ENCODE measurements at regions not wholly inside any gene's neighbourhood (a gene's known extent, or its start where the extent isn't known, plus 50 kb on each side); places are given as distances from the start of the nearest gene placed in this dataset.
"Not testable (repeated sequence)": the region's sequence is repeated elsewhere in the genome, so short reads cannot be mapped to it uniquely, and the experiment has no call there.

- Histone ChIP-seq H3K9me3 (ENCODE audit: insufficient read depth, low read depth) (no peaks in the 10 kb centered on the region), H3K4me1 (replicated peaks; ENCODE audit: insufficient read depth) (no peaks in the 10 kb centered on the region), H3K27me3 (ENCODE audit: insufficient read depth, low read depth) (no peaks in the 10 kb centered on the region), H3K27ac (no peak overlapping the region), H3F3A (ENCODE audit: insufficient read depth, low read depth) (no peaks in the 10 kb centered on the region), H4K20me1 (ENCODE audit: insufficient read depth) (no peaks in the 10 kb centered on the region), H3K36me3 (ENCODE audit: low read depth) (no peaks in the 10 kb centered on the region), H3K79me2 (ENCODE audit: low read depth) (no peaks in the 10 kb centered on the region), H2AFZ (no peak overlapping the region), H3K4me3 (no peak overlapping the region), H3K4me2 (no peak overlapping the region), H3K9me2 (ENCODE audit: insufficient read depth) (no peaks in the 10 kb centered on the region)
- no peak for DNase-seq
- no peak for TF ChIP-seq CTCF (conservative IDR thresholded peaks at IDR 0.05)
- TF ChIP-seq EZH2 (IDR thresholded peaks at IDR 0.05; ENCODE audit: low read depth), result no peak
- CTCF ChIA-PET, result no interaction called here
- no TSS peak for BruUV-seq (replicated peaks)
- intact Hi-C loops (cut with micrococcal nuclease; ENCODE audit: unreplicated experiment), result no loop called here
- POLR2A ChIA-PET (ENCODE audit: unreplicated experiment), result no interaction called here
Observed at GRCh38 chr13:70985371-70985770, 877.1 kb upstream of the KLHL1 start.

- BruUV-seq (replicated peaks); H3K36me3 ChIP-seq (ENCODE audit: low read depth); H2AFZ ChIP-seq; DNase-seq; H3K9me2 ChIP-seq (ENCODE audit: insufficient read depth); intact Hi-C loops (cut with micrococcal nuclease; ENCODE audit: unreplicated experiment); H3K4me1 ChIP-seq (replicated peaks; ENCODE audit: insufficient read depth); H3K79me2 ChIP-seq (ENCODE audit: low read depth); POLR2A ChIA-PET (ENCODE audit: unreplicated experiment); H3K27me3 ChIP-seq (ENCODE audit: insufficient read depth, low read depth); H3K27ac ChIP-seq; H4K20me1 ChIP-seq (ENCODE audit: insufficient read depth); H3K9me3 ChIP-seq (ENCODE audit: insufficient read depth, low read depth); H3K4me2 ChIP-seq; H3K4me3 ChIP-seq; H3F3A ChIP-seq (ENCODE audit: insufficient read depth, low read depth); CTCF ChIA-PET: not testable (repeated sequence)
Observed at GRCh38 chr13:70981219-70981618, 873.0 kb upstream of the KLHL1 start.

- CTCF ChIA-PET, result no interaction called here
- Histone ChIP-seq H3F3A (ENCODE audit: insufficient read depth, low read depth) (no peaks in the 10 kb centered on the region), H3K9me2 (ENCODE audit: insufficient read depth) (no peaks in the 10 kb centered on the region), H3K27ac (no peak overlapping the region), H3K9me3 (ENCODE audit: insufficient read depth, low read depth) (no peaks in the 10 kb centered on the region), H3K4me2 (no peak overlapping the region), H3K27me3 (ENCODE audit: insufficient read depth, low read depth) (no peaks in the 10 kb centered on the region), H3K4me1 (replicated peaks; ENCODE audit: insufficient read depth) (no peaks in the 10 kb centered on the region), H4K20me1 (ENCODE audit: insufficient read depth) (no peaks in the 10 kb centered on the region), H3K79me2 (ENCODE audit: low read depth) (no peaks in the 10 kb centered on the region), H3K4me3 (no peak overlapping the region), H2AFZ (no peak overlapping the region), H3K36me3 (ENCODE audit: low read depth) (no peaks in the 10 kb centered on the region)
- intact Hi-C loops (cut with micrococcal nuclease; ENCODE audit: unreplicated experiment), result no loop called here
- no peak for DNase-seq
- TF ChIP-seq CTCF (conservative IDR thresholded peaks at IDR 0.05) (no peak), EZH2 (IDR thresholded peaks at IDR 0.05; ENCODE audit: low read depth) (no peak)
- POLR2A ChIA-PET (ENCODE audit: unreplicated experiment), result no interaction called here
- no TSS peak for BruUV-seq (replicated peaks)
Observed at GRCh38 chr13:70969321-70969720, 861.1 kb upstream of the KLHL1 start.

- POLR2A ChIA-PET (ENCODE audit: unreplicated experiment), result interaction anchor here (0.6 kb wide), 1 partner anchor 9 kb away, joined by 6 read pairs; no protein-coding TSS in a partner anchor
- intact Hi-C loops (cut with micrococcal nuclease; ENCODE audit: unreplicated experiment), result no loop called here
Observed at GRCh38 chr13:70967564-70967963, 859.3 kb upstream of the KLHL1 start.

More at GRCh38 chr13:70967564-70967963, 859.3 kb upstream of the KLHL1 start:
- no TSS peak for BruUV-seq (replicated peaks)
- CTCF ChIA-PET, result no interaction called here
- H3K9me2 ChIP-seq (ENCODE audit: insufficient read depth), result no peaks in the 10 kb centered on the region
- H3K4me1 ChIP-seq (replicated peaks; ENCODE audit: insufficient read depth), result no peaks in the 10 kb centered on the region
- H2AFZ ChIP-seq, result no peak overlapping the region
- H3F3A ChIP-seq (ENCODE audit: insufficient read depth, low read depth), result no peaks in the 10 kb centered on the region
- H3K36me3 ChIP-seq (ENCODE audit: low read depth), result no peaks in the 10 kb centered on the region
- H3K4me2 ChIP-seq, result no peak overlapping the region
- H3K9me3 ChIP-seq (ENCODE audit: insufficient read depth, low read depth), result no peaks in the 10 kb centered on the region
- no peak for TF ChIP-seq CTCF (conservative IDR thresholded peaks at IDR 0.05)
- TF ChIP-seq EZH2 (IDR thresholded peaks at IDR 0.05; ENCODE audit: low read depth), result no peak
- no peak overlapping the region for H3K4me3 ChIP-seq
- H3K79me2 ChIP-seq (ENCODE audit: low read depth), result no peaks in the 10 kb centered on the region
- no peak overlapping the region for H3K27ac ChIP-seq
- H4K20me1 ChIP-seq (ENCODE audit: insufficient read depth), result no peaks in the 10 kb centered on the region
- H3K27me3 ChIP-seq (ENCODE audit: insufficient read depth, low read depth), result no peaks in the 10 kb centered on the region
- DNase-seq, result no peak

All from PC-9 (cell line).